GM12872 (cell line): ENCODE measurements at regions not wholly inside any gene's neighbourhood (a gene's known extent, or its start where the extent isn't known, plus 50 kb on each side); places are given as distances from the start of the nearest gene placed in this dataset.

Experiments used
- TF ChIP-seq, protein P1 (sequence below): IDR thresholded peaks from 3 replicates; pipeline ENCODE4 v1.5.1; 2011; ENCODE audit warnings: low read depth, mild to moderate bottlenecking, low read length, moderate library complexity; ENCODE audit not compliant: insufficient read depth

DNA sequence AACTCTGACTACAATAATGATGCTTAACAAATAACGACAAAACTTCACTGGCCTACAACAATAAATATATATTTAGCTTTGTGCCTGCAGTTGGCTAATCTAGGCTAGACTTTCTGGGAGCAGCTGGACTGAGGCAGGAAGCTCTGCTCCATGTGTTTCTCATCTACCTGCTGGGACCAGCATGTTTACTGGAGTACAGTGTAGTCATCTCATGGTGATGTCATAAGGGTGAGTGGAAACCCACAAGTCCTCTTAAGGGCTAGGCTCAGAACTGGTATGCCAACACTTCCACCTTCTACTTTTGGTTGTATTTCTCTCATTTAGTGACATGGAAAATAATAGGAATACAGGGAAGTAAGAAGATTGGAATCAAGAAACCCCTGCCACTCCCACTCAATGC lies 85.7 kb upstream of the NIPBL start:
- TF ChIP-seq, protein P1, sequence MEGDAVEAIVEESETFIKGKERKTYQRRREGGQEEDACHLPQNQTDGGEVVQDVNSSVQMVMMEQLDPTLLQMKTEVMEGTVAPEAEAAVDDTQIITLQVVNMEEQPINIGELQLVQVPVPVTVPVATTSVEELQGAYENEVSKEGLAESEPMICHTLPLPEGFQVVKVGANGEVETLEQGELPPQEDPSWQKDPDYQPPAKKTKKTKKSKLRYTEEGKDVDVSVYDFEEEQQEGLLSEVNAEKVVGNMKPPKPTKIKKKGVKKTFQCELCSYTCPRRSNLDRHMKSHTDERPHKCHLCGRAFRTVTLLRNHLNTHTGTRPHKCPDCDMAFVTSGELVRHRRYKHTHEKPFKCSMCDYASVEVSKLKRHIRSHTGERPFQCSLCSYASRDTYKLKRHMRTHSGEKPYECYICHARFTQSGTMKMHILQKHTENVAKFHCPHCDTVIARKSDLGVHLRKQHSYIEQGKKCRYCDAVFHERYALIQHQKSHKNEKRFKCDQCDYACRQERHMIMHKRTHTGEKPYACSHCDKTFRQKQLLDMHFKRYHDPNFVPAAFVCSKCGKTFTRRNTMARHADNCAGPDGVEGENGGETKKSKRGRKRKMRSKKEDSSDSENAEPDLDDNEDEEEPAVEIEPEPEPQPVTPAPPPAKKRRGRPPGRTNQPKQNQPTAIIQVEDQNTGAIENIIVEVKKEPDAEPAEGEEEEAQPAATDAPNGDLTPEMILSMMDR: no peak

DNA sequence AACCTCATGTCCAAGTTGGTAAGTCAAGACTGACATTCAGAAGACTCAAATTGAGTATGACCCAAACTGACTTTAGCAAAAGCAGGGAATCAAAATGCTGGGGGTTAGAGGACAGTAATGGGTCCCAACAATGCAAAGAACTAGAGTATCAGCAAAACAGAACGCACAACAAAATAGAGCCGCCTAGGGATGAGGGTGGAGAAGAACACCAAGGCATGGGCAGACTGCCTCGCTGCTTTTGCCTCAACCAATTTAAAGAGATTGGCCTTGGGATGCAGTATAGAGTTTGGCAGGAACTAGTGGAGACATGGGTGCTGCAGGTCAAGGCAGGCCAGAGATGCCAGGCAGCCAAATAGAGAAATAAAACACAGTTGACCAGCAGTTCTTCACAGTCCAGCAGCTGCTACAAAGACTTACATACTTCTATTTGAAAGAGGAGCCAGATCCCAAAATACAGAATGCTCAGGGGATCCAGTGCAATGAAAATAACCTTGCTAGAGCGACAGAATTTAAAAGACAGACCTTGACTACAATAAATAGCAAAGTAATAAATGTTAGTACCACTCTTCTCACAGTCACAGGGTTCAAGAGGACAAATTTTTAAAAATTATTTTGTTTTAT lies 83.9 kb upstream of the NIPBL start:
- TF ChIP-seq, protein P1: no peak

DNA sequence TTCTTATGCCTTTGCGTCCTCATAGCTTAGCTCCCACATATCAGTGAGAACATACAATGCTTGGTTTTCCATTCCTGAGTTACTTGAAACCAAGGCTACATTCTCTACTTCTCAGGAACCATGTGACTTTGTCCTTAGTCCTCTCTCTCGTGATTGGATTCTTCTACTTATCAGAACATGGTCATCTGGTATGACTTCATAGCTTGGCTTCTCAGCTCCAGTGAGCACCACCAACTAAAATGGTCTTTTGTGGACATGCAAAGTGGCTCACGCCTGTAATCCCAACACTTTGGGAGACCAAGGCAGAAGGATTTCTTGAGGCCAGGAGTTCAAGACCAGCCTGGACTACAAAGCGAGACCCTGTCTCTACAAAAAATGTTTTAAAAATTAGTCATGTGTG lies 81.2 kb upstream of the NIPBL start:
- TF ChIP-seq, protein P1: no peak

DNA sequence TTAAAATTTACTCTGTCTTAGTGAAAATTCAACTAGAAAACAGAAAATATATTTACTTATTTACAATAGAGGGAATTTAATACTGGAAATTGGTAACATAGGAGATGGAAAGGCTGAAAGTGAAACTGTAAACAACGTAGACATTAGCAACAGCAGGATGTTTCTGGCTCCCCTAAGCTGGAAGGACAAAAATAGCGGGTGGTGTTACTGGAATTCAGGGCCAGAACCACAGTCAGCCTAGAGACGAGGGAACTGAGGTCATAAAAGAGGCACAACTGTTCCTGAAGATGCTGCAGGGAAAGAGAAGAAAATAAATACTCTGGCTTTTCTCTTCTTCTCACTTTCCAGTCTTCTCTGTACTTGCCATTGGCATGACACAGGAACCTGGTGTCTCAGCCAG lies 80.4 kb upstream of the NIPBL start:
- TF ChIP-seq, protein P1: no peak

DNA sequence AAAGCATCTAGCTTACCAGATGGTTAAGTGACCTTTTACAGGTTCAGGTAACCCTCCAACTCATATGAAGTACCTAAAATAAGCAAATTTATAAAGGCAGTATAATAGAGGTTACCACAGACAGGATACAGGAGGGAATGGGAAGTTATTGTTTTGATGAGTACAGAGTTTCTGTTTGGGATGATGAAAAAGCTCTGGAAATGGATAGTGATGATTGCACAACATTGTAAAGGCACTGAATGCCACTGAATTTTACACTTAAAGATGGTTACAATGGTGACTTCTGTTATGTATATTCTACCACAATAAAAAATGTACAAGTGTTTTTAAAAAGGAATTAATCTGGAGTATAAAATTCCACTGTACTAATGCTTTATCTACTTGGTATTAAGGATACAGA lies 75.0 kb upstream of the NIPBL start:
- TF ChIP-seq, protein P1: no peak

DNA sequence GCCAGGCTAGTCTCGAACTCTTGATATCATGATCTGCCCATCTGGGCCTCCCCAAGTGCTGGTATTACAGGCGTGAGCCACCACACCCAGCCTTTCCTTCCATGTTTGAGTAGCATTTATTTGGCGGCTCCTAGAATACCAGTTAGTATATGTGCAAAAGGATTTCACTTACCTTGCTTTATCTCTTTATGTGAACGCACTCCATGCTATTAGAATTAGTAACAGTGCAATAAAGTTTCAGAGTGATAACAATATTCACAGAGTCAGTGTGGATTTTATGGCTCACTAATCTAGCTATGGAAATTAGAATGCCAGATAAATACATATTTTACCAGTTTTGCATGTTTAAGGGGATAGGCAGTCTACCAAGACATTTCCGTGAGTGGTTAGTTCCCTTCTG lies 74.4 kb upstream of the NIPBL start:
- TF ChIP-seq, protein P1: no peak

DNA sequence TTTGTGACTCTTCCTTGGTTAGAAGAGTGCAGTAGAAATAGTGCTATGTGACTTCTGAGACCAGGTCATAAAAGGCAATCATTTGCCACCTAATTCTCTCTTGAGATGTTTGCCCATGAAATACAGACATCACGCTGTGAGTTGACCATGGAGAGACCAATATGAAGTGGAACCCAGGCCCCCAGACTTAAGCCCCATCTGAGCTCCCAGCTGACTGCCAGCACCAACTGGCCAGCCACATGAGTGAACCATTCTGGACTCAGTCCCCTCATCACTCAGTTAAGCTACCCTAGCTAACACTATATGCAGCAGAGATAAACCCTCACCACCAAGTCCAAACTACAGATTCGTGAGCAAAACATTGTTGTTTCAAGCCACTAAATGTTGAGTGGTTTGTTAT lies 60.7 kb upstream of the NIPBL start:
- TF ChIP-seq, protein P1: no peak
